ENCODE measurements at regions not wholly inside any gene's neighbourhood (a gene's known extent, or its start where the extent isn't known, plus 50 kb on each side); places are given as distances from the start of the nearest gene placed in this dataset.

GRCh38 chr10:4675808-4676207 is 150.2 kb upstream of the AKR1E2 start:
- no peak for TF ChIP-seq CTCF (conservative IDR thresholded peaks at IDR 0.05)
- TF ChIP-seq EZH2 (IDR thresholded peaks at IDR 0.05; ENCODE audit: low read depth), result no peak
